Stimulated activated CD4-positive, alpha-beta T cell treated with anti-CD3 and anti-CD28 coated beads, Interleukin-12 subunit alpha, Interleukin-12 subunit beta, amount 100 ng/mL, for 4 hours (primary cell): ENCODE measurements at regions not wholly inside any gene's neighbourhood (a gene's known extent, or its start where the extent isn't known, plus 50 kb on each side); places are given as distances from the start of the nearest gene placed in this dataset.
"Not testable (repeated sequence)": the region's sequence is repeated elsewhere in the genome, so short reads cannot be mapped to it uniquely, and the experiment has no call there.

Source experiments
- DNase-seq: peaks from one replicate; pipeline ENCODE4 v3.0.0-alpha.2; 2020

- no peak for DNase-seq
Observed at GRCh38 chr4:163991298-163991865, 496.9 kb downstream of the TMA16 start.

GRCh38 chr4:164009435-164009834 is 514.9 kb downstream of the TMA16 start:
- no peak for DNase-seq

- no peak for DNase-seq
Observed at GRCh38 chr4:164011791-164012190, 517.3 kb downstream of the TMA16 start.

- DNase-seq: peak; percentile 4
Observed at GRCh38 chr4:164012396-164013027, 518.0 kb downstream of the TMA16 start.

GRCh38 chr4:164021947-164022346 is 527.5 kb downstream of the TMA16 start:
- DNase-seq: no peak

- DNase-seq: no peak
Observed at GRCh38 chr4:164023214-164023613, 528.7 kb downstream of the TMA16 start.

- DNase-seq: no peak
Observed at GRCh38 chr4:164027805-164028204, 533.3 kb downstream of the TMA16 start.

GRCh38 chr4:164039482-164039881 is 545.0 kb downstream of the TMA16 start:
- DNase-seq: no peak

- no peak for DNase-seq
Observed at GRCh38 chr4:164056426-164057142, 562.1 kb downstream of the TMA16 start.

GRCh38 chr4:164058776-164059445 is 564.4 kb downstream of the TMA16 start:
- no peak for DNase-seq

GRCh38 chr4:164060456-164060855 is 566.0 kb downstream of the TMA16 start:
- DNase-seq: no peak

- no peak for DNase-seq
Observed at GRCh38 chr4:164068392-164068791, 573.9 kb downstream of the TMA16 start.

- no peak for DNase-seq
Observed at GRCh38 chr4:164070625-164071024, 576.1 kb downstream of the TMA16 start.

GRCh38 chr4:164081371-164081770 is 586.9 kb downstream of the TMA16 start:
- no peak for DNase-seq

- DNase-seq: no peak
Observed at GRCh38 chr4:164081801-164082200, 587.3 kb downstream of the TMA16 start.

GRCh38 chr4:164087733-164088132 is 593.2 kb downstream of the TMA16 start:
- no peak for DNase-seq

GRCh38 chr4:164095313-164096110 is 601.0 kb downstream of the TMA16 start:
- DNase-seq: no peak

GRCh38 chr4:164096766-164097518 is 602.5 kb downstream of the TMA16 start:
- DNase-seq: no peak

GRCh38 chr4:164100741-164101365 is 606.4 kb downstream of the TMA16 start:
- DNase-seq: not testable (repeated sequence)

- no peak for DNase-seq
Observed at GRCh38 chr4:164108971-164109370, 614.5 kb downstream of the TMA16 start.

GRCh38 chr4:164109503-164109902 is 615.0 kb downstream of the TMA16 start:
- no peak for DNase-seq

- no peak for DNase-seq
Observed at GRCh38 chr4:164115236-164115635, 620.7 kb downstream of the TMA16 start.
